IPS-NIHi7 (cell line): ENCODE measurements at regions not wholly inside any gene's neighbourhood (a gene's known extent, or its start where the extent isn't known, plus 50 kb on each side); places are given as distances from the start of the nearest gene placed in this dataset.
A peak's percentile ranks its signal among the peaks of the same experiment; 100 is the strongest.
"Not testable (repeated sequence)": the region's sequence is repeated elsewhere in the genome, so short reads cannot be mapped to it uniquely, and the experiment has no call there.

Experiments used
- DNase-seq: peaks from one replicate; pipeline ENCODE4 v3.0.0; 2012; ENCODE audit warnings: mixed read lengths; ENCODE audit errors: extremely low spot score

GRCh38 chr19:30102666-30103065 is 160.6 kb downstream of the URI1 start:
- DNase-seq, result no peak

GRCh38 chr19:30103981-30104380 is 161.9 kb downstream of the URI1 start:
- no peak for DNase-seq

GRCh38 chr19:30105316-30105715 is 163.3 kb downstream of the URI1 start:
- no peak for DNase-seq

- DNase-seq, result no peak
These were observed 163.7 kb downstream of the URI1 start for GRCh38 chr19:30105727-30106126.

- DNase-seq, result no peak
These were observed 164.5 kb downstream of the URI1 start for GRCh38 chr19:30106417-30107095.

GRCh38 chr19:30107251-30107650 is 165.2 kb downstream of the URI1 start:
- no peak for DNase-seq

- no peak for DNase-seq
These were observed 167.5 kb downstream of the URI1 start for GRCh38 chr19:30109565-30109964.

- DNase-seq, result no peak
These were observed 169.2 kb downstream of the URI1 start for GRCh38 chr19:30111021-30111855.

- no peak for DNase-seq
These were observed 170.1 kb downstream of the URI1 start for GRCh38 chr19:30112171-30112570.

- DNase-seq, result no peak
These were observed 170.6 kb downstream of the URI1 start for GRCh38 chr19:30112666-30113065.

GRCh38 chr19:30113186-30113585 is 171.1 kb downstream of the URI1 start:
- peak; percentile 31 for DNase-seq

GRCh38 chr19:30114095-30114494 is 172.1 kb downstream of the URI1 start:
- DNase-seq, result not testable (repeated sequence)

GRCh38 chr19:30115947-30116346 is 173.9 kb downstream of the URI1 start:
- DNase-seq, result no peak

- no peak for DNase-seq
These were observed 174.5 kb downstream of the URI1 start for GRCh38 chr19:30116530-30116929.

- DNase-seq, result no peak
These were observed 175.0 kb downstream of the URI1 start for GRCh38 chr19:30116984-30117555.

- no peak for DNase-seq
These were observed 175.7 kb downstream of the URI1 start for GRCh38 chr19:30117636-30118145.

GRCh38 chr19:30118221-30118620 is 176.2 kb downstream of the URI1 start:
- no peak for DNase-seq

GRCh38 chr19:30118760-30119159 is 176.7 kb downstream of the URI1 start:
- DNase-seq, result no peak

GRCh38 chr19:30119180-30119908 is 177.3 kb downstream of the URI1 start:
- no peak for DNase-seq

- DNase-seq, result no peak
These were observed 178.9 kb downstream of the URI1 start for GRCh38 chr19:30120860-30121484.

- DNase-seq, result no peak
These were observed 180.4 kb downstream of the URI1 start for GRCh38 chr19:30122431-30122830.
